Upper lobe of left lung (tissue), 4 donors: ENCODE measurements at regions not wholly inside any gene's neighbourhood (a gene's known extent, or its start where the extent isn't known, plus 50 kb on each side); places are given as distances from the start of the nearest gene placed in this dataset.

Experiments used
- EP300 ChIP-seq, 4 donors: sonication (generic); formaldehyde crosslinking; IDR thresholded peaks; one replicate each; pipeline ENCODE4 v1.5.1; 2017; ENCODE audit warnings: antibody characterized with exemption in 4 of 4, control low read depth in 2 of 4
- POLR2A ChIP-seq, 4 donors: fragments of 450-650 bp; IDR thresholded peaks; one replicate each; pipeline ENCODE4 v1.5.1; 2016 to 2017; ENCODE audit warnings: antibody characterized with exemption in 4 of 4, mild to moderate bottlenecking in 2 of 4
- TF ChIP-seq, protein P1 (sequence below), 6 experiments: fragments of 450-650 bp in 4 of 6; fragments of 200-600 bp in 2 of 6; sonication (generic) in 2 of 6; IDR thresholded peaks; one replicate each; pipeline ENCODE4 v1.5.1; 2016 to 2019; ENCODE audit warnings: antibody characterized with exemption in 6 of 6

DNA sequence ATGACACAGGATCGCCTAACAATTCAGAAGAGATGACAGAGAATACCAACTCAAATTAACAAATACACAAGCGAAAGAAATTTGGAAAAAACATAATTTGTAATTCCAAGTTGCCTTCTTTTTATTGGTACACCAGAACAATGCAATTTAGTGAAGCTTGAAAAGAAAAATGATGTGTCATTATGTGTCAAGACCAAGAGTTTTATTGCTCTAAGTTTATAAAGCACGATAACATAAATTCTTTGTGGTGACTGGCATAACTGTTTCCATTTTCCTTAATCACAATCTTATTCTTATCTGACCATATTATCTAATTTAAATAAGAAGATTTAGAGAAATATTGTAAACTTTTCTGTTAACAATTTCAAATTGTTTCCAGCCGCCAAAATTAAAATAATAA, 273.2 kb upstream of the TECRL start:
- TF ChIP-seq POLR2A (IDR thresholded peaks at IDR 0.05) (no peak), EP300 (IDR thresholded peaks at IDR 0.05) (no peak)
- TF ChIP-seq, protein P1, sequence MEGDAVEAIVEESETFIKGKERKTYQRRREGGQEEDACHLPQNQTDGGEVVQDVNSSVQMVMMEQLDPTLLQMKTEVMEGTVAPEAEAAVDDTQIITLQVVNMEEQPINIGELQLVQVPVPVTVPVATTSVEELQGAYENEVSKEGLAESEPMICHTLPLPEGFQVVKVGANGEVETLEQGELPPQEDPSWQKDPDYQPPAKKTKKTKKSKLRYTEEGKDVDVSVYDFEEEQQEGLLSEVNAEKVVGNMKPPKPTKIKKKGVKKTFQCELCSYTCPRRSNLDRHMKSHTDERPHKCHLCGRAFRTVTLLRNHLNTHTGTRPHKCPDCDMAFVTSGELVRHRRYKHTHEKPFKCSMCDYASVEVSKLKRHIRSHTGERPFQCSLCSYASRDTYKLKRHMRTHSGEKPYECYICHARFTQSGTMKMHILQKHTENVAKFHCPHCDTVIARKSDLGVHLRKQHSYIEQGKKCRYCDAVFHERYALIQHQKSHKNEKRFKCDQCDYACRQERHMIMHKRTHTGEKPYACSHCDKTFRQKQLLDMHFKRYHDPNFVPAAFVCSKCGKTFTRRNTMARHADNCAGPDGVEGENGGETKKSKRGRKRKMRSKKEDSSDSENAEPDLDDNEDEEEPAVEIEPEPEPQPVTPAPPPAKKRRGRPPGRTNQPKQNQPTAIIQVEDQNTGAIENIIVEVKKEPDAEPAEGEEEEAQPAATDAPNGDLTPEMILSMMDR (IDR thresholded peaks at IDR 0.05), result no peak
